Stimulated activated CD8-positive, alpha-beta memory T cell treated with anti-CD3 and anti-CD28 coated beads, Interleukin-4, amount 100 ng/mL, for 48 hours (primary cell): ENCODE measurements at regions not wholly inside any gene's neighbourhood (a gene's known extent, or its start where the extent isn't known, plus 50 kb on each side); places are given as distances from the start of the nearest gene placed in this dataset.
"Not testable (repeated sequence)": the region's sequence is repeated elsewhere in the genome, so short reads cannot be mapped to it uniquely, and the experiment has no call there.

ENCODE experiments used
- DNase-seq: peaks from one replicate; pipeline ENCODE4 v3.0.0-alpha.2; 2020

DNA sequence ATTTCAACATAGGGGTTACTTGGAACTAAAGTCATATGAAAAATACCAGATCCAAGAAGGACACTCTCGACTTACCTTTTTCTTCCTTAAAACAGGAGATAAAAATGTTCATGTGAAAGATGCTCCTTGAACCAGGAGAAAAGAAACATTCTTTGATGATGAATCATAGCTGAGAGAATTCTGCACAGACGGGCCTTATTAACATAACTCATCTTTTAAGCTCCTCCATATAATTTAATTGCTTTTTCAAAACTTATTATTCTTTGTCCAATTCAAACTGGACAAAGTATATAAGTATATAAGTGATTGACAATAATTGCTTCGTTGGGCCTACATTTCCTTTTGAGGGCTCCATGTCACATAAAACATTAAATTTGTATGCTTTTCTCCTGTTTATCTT, 945.2 kb upstream of the C9orf72 start:
- DNase-seq = no peak

GRCh38 chr9:28524309-28524708, 951.0 kb upstream of the C9orf72 start:
- DNase-seq = not testable (repeated sequence)

DNA sequence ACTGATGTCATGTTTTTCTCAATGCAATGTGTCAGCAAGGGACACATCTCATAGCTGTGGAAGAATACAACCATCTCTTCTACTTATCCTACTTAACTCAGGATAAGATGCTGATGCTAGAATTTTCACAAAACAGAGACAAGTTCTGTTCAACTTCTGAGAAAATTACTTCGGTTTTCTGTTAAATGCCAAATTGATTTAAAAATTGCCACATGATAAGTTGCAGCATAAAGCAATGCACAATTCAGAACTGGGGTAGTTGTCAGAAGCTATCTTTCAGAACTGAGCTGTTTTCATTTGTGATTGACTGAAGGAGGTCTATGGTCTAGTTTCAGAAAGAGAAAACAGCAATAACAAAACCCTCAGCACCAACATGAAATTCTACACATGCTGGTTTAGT, 954.8 kb upstream of the C9orf72 start:
- DNase-seq = no peak

DNA sequence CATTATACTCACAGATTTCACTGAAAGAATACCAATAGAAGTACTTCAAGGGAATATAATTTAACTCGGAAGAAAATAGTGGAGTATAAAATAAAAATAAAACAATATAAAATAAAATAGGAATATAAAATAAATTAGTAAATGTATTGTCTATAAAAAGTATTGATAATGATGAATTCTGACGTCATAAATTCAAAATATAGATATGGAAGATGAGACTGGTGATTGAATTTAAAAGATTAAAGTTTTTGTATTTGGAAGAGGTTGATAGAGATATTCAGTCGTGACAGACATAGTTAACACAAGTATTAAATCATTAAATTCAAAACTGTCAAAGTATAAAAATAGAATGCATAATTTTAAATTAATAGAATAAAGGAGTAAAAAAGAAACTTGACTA, 964.9 kb upstream of the C9orf72 start:
- no peak for DNase-seq

DNA sequence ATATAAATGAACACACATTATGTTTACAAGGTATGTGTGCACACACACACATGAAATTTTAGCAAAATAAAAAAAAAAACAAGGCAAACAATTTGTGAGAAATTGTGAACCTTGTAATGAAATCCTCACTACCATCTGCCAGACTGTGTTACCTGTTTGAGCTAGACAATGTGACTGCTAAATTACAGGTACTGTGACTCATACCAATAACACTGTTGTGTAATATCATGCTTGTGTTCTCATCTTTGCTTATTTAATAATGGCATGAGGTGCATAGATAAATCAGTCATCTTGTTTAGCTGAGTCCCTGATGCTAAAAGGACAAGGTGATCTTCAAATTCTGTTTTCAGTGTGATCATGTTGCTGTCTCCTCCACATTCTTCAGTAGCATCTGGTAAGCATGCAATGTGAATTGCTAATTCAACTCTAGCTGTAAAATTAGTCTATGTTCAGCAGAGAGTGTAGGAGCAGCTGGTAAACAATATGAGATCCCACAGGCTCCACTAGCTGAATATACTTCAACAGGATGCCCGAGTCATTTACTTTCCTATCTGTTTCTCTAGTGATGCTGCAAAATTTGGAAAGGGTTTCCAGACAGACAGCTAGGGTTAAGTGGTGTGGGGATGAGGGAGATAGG, 966.3 kb upstream of the C9orf72 start:
- no peak for DNase-seq

DNA sequence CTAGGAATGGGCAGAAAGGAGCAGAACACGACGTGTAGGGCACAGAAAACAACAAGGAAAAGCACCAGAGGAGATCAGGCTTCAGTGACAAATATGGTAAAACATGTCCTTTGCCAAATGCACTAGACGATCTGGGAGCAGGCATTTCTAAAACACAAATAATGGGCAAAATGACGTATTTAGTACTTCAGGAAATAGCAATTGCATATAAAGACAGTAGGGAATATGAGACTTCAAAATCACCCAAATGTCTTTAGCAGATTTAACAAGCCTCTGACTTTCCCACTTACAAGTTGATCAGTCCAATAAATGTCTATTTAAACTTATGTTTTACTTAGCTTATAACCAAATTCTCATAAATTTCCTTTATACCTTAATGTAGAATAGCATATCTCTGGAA, 969.6 kb upstream of the C9orf72 start:
- DNase-seq = no peak

- DNase-seq = no peak
Measured at GRCh38 chr9:28547527-28547926, 974.2 kb upstream of the C9orf72 start.

DNA sequence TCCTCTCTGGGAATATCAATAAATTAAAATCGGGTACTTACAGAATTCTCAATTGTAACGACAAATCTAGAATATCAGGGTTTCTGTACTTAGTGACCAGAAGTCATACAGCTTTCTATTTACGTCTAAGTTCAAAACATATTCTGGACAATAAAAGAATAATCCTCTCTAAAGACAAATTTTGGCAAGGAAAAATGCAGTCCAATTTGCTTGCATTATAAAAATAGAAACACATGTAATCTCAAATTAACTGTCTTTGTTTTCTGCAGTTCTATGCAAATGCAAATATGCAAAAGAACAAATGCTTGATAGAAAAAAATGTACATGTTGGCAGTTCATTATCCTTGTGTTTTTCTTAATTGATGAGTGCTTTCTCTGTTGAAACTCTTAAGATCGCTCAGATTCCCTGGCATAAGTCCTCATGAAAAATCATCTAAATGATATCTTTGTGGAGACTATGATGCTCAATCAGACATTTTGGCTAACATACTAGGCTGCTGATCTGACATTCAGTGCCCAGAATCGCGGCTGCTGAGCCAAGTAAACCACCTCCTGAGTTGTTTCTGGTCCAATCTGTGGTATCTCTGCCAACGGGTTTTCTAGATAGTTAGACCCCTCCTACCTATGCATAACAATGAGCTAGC, 990.1 kb upstream of the C9orf72 start:
- no peak for DNase-seq

DNA sequence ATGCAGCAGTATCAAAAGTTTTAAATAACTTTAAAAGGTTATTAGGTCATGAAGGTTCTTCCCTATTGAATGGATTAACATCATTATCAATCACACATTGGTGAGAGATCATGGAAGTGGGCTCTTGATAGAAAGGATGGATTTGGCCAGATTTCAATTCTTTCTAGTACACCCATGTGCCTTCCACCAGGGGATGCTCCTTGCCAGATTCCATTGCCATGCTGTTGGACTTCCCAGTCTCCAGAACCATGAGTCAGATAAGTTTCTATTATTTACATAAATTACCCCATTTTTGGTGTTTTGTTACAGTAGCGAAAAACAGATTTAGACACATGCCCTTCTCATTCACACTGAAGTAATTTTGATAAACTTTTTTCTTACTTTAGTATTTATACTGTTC, 1010.6 kb upstream of the C9orf72 start:
- no peak for DNase-seq

GRCh38 chr9:28584542-28584941, 1011.3 kb upstream of the C9orf72 start:
- no peak for DNase-seq

- no peak for DNase-seq
Measured at GRCh38 chr9:28587052-28587451, 1013.8 kb upstream of the C9orf72 start.

DNA sequence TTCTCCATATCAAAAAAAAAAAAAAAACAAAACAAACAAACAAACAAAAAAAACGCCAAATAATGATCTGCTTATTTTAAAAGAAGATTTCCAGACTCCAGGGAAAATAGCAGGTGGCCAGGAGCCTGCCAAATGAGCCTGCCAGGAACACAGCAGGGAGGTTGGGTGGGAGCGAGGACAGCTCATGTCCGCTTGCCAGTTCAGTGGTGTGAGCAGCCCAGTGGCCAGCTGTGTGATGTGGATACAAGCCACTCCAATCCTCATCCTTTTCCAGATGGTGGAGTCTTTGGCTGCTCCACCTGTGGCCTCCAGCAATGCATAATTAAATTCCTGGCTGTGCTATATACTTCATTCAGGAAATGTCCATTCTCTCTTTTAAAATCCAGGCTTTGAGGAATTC, 1025.1 kb upstream of the C9orf72 start:
- no peak for DNase-seq

DNA sequence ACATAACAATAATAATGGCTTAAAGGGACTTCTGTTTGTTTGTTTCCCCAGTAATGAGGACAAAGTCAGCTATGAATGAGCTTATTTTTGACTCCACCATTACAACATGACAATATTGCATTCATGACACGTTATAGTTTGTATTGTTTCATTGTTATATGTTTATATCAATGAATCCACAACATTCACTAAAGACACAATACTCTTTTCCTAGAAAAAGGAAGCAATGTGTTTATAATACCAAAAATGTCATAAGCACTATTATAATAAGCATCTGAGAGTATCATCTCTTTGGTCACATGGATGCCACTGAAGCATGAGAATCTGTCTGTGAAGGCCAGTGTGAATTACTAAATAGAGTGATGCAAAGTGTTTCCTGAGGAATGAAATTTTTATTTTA, 1026.9 kb upstream of the C9orf72 start:
- DNase-seq = no peak

GRCh38 chr9:28607843-28608242, 1034.6 kb upstream of the C9orf72 start:
- DNase-seq = no peak

GRCh38 chr9:28610339-28610738, 1037.1 kb upstream of the C9orf72 start:
- no peak for DNase-seq

GRCh38 chr9:28616310-28616709, 1043.0 kb upstream of the C9orf72 start:
- DNase-seq = no peak

- DNase-seq = no peak
Measured at GRCh38 chr9:28620011-28620410, 1046.7 kb upstream of the C9orf72 start.

DNA sequence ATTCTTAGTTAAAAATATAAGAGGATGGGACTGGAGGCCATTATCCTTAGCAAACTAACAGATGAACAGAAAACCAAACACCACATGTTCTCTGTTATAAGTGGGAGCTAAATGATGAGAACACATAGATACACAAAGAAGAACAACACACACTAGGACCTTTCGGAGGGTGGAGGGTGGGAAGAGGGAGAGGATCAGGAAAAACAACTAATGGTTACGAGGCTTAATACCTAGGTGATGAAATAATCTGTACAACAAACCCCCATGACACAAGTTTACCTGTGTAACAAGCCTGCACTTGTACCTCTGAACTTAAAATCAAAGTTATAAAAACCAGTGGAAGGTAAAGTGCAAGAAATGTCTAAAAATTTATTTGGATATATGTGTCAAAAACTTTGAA, 1047.4 kb upstream of the C9orf72 start:
- no peak for DNase-seq

- no peak for DNase-seq
Measured at GRCh38 chr9:28624771-28625170, 1051.5 kb upstream of the C9orf72 start.

GRCh38 chr9:28628031-28628430, 1054.8 kb upstream of the C9orf72 start:
- DNase-seq = no peak

DNA sequence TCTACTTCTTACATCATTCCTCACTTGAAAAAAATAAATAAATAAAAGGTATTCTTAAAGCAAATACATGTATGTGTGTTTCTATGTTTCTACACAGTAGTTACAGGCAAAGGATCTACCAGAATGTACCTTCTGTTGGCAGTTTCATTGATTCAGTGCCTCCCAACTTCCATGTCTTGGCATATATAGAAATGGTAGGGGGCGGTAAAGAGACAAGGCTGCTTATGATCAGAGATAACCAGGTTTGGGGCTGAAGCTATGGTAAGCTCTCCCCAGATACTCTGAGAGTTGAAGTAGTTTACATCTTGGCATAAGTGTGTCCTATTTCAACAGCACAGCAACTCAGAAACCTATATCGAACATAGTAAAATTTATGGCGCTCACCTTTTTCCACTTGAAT, 1075.4 kb upstream of the C9orf72 start:
- DNase-seq = no peak

GRCh38 chr9:28650327-28650726, 1077.0 kb upstream of the C9orf72 start:
- no peak for DNase-seq

- no peak for DNase-seq
Measured at GRCh38 chr9:28651050-28651722, 1077.9 kb upstream of the C9orf72 start.

GRCh38 chr9:28653216-28653615, 1079.9 kb upstream of the C9orf72 start:
- no peak for DNase-seq

GRCh38 chr9:28656727-28657126, 1083.4 kb upstream of the C9orf72 start:
- DNase-seq = no peak
